NCI-H2029 (cell line): ENCODE measurements at regions not wholly inside any gene's neighbourhood (a gene's known extent, or its start where the extent isn't known, plus 50 kb on each side); places are given as distances from the start of the nearest gene placed in this dataset.
"Not testable (repeated sequence)": the region's sequence is repeated elsewhere in the genome, so short reads cannot be mapped to it uniquely, and the experiment has no call there.

ENCODE experiments used
- DNase-seq: peaks from one replicate; lab custom pipeline; 2025; lab: John Stamatoyannopoulos, UW

DNA sequence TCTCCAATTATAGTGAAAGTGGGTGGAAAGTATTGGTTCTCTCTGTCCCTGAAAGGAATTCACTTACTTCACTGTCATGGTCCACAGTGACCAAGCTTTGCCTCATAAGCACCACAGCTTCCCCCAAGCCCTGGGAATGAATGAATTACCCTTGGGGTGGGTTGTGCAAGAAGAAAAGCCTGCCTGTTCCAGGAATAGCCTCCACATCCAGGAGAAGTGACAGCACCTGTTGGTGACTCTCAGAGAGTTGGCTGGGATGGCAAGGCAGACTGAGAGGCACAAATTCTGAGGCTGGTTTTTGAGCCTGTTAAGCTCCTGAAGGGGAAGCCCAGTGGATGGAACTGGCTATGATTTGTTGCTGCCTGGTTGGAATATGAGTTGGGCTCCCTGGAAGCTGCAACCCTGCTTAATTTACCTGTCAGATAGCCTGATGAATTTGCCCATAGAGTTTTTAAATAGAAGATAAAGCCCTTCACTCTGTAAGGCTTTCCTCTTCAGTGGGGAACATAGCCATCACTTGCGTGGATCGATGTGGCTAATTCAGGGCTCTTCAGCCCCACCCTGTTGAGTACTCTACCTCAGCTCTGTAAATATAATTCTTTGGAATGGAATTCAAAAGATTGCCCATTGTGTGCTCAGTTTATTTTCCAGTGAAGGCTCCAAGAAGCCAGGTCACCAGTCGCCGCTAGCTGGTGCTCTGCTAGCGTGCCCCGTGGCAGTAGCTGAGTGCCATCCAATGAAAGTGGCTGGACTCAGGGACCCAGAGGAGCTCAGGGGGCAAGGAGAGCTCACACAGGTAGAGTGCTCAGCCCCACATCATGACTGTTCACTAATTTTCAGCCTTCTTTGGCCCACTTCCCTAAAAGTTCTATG lies 479.3 kb downstream of the IRS1 start:
- DNase-seq: no peak

DNA sequence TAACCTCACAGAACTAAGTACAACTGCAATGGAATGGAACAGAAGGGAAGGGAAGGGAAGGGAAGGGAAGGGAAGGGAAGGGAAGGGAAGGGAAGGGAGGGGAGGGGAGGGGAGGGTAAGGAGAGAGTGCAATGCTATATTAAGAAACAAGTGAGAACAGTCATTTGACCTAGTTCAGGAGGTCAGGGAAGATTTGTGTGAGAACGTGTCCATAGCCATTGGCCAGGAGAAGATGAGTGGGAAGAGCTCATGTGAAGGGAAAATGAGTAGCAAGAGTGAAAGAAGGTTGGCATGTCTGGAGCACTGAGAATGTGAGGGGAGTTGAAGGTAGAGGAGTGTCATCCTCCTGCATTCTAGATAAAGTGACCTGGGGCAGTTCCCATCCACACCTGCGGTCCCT lies 481.6 kb downstream of the IRS1 start:
- no peak for DNase-seq

DNA sequence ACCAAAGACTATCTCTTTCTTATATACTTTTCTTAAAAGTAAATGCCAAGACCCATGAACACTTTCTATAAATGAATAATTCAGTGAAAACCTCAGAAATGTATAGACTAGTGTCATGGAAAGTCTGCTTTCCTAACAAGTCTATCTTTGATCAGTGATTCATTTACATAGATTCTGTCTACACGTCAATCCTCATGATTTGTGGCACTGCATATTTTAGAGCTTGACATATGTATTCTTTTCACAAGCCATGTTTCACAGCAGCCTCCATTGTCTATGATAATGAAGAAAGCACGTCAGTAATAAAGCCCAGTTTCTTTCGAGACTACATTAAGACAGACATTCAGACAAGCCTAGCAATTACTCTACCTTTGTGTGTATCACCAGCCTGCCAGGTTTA lies 486.6 kb downstream of the IRS1 start:
- DNase-seq: no peak

DNA sequence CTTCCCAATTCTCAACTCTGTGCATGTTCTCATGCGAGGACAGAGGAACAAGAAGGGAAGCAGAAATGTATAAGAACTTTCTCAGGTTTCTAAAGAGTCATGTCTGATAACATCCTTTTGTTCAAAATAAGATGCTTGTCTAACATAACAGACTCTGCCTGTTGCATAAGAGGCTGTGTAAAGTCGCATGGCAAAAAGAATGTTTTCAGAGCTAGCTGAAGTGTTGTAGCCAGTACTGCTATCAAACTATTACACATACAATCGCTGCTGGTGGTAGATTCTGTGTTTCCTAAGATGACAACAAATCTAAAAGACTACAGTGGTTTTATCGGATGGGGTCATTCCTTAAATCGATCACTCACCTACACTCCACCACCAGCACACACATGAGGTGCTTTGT lies 487.5 kb downstream of the IRS1 start:
- no peak for DNase-seq

DNA sequence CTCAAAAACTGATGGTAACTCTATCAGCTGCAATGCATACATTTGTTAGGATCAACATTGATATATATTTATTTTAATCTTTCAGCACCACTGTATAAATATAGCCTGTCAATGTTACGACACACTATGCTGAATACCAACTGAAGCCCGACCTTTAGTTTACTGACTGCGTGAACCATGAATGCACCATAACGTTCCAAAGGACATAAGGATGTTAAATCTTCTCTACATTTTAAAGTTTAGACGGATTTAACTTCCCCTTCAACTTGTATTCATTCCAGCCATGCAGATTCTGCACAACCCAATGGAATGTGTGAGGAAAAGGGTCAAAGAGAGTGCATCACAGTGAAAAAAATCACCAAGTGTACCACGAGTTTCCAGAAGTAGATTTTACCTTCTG lies 489.5 kb downstream of the IRS1 start:
- DNase-seq: no peak

DNA sequence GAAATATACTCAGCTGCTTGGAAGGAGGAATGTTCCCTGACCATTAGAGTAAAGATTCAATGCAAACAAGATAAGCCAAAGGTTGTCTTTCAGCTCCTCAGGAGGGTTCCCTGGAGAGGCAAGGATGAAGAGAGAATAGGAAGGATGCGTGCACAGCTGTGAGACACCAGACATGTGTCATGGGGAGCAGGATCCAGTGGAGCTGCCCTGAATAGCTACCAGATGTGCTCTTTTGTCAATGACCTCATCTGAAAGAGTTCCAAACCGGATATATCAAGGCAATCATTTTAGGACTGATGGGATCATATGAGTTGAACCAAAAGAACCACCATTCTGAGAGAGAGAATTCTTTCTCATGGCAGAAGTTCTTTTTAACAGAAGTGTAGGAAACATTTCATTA lies 490.6 kb downstream of the IRS1 start:
- DNase-seq: no peak

DNA sequence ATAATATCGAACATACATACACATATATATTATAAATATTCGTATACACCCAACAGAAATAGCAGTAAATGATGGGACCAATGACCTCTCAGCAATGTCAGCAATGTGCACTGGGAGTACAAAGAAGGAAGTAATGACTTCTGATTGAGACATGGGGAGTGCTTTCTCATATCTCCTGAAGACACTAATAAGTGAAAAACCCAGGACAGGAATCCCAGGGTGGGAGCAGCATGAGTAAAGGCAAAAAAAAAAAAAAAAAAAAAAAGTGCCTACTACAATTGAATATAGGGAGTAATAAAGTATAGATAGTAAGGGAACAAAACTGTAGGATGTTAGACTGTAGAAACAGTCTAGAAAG lies 491.3 kb downstream of the IRS1 start:
- no peak for DNase-seq

DNA sequence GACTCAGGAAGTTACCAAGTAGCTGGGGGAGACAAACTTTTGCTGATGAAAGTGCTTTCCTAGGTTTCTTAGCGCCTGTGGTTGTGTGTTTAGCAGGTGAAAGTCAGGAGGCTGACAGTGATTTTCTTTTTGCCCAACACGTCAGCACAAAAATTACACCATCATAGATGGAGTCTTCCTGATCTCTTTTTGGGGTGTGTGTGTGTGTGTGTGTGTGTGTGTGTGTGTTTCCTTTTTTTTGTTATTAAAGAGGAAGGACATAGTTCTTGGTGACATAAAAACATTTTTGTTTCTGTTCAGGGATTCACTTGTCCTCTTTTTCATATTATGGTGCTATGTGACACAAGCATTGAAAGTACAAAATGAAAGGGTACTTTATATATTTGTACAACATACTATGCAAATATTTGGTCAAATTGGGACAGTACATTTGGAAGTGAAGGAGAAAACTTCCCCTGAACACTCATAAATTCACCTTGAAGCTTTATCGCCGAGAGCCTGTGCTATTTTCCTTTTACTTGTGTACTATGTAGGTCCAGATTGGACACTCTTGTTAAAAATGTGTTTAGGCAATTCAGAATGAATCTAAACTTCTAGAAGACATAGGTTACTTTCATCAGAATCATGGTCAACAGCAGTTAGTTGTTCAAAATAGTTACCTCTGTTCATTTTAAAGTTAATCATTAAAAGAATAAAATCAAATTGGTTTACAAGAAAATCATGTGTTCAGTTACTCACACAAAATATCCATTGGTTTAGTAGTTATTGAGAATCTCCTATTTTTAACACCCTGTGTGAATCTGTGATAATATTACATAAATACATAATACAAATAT lies 491.9 kb downstream of the IRS1 start:
- DNase-seq: no peak

DNA sequence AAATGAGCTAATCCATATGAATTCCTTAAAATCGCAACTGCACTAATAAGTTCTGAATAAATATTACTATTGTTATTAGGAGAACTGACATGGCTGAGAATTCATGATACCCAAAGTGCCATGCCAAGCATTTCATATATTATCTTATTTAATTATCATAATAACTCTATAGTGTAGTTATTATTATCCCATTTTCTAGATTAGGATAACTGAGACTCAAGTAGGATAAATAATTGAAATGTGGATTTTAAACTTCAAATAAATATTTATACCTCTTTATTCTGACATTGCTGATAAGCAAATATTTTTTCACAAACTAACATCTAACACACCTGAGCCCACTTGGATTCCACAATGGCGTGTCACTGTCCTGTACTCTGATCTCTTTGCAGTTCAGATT lies 492.7 kb downstream of the IRS1 start:
- no peak for DNase-seq

DNA sequence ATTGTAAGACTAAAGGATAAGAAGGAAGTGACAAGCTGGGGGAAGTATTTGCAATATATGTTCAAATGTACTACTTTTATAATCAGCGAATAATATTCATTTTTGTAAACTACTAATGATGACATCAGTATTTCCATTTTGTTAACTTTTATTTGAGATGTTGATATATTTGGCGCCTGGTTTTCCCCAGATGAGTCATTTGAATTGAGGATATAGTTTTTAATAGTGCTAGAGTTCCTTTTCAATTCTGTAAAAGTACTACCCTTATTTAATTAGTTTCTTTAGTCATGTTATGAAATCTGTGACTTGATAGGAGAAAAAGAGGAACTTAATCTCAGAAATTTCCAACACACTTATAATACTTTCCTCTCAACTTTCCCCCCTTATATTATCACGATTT lies 495.3 kb downstream of the IRS1 start:
- DNase-seq: no peak

DNA sequence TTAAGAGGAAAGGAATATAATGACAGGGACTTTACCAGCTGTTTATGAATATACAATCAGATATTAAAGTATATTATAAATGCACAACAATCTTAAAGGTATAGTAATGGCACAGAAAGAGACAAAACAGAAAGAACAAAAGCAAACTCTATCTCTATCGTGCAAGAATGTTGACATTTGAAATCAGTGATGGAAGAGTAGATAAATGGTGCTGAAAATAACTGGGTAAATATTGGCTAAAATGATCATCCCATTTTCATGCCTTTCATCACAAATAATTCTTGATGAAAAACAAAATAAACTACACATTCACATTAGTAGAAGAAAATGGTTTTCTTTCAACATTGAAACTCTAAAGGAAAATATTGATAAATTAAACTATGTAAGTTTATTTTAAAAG lies 495.9 kb downstream of the IRS1 start:
- no peak for DNase-seq

DNA sequence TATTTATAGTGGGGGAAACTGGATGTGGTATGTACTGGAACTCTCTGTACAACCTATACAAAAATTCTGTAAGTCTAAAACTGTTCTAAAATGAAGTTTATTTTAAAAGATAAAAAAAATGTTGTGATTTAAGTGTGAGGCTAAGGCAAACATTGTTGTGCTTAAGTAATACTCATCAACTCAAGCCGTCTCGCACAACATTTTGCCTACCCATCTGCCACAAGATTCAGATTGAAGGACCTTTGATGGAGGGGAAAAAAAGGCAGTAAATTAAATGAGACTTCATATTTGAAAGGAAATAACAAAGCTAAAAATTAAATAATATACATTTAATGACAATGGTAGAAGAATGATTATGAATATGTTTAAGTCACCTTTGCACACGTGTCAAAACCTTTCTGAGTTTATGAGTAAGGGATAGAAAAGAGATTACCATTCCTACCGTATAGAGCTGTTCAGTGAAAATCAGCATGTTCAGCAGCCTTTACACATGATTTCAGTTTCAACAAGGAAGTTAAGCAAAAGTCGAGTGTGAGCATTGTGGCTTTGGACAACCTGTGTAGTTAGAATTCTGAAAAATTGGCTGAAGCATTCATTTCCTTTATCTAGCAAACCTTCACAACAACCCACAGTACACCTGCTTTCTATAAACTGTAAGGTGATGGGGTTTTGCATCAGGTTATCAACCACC lies 499.3 kb downstream of the IRS1 start:
- DNase-seq: no peak

DNA sequence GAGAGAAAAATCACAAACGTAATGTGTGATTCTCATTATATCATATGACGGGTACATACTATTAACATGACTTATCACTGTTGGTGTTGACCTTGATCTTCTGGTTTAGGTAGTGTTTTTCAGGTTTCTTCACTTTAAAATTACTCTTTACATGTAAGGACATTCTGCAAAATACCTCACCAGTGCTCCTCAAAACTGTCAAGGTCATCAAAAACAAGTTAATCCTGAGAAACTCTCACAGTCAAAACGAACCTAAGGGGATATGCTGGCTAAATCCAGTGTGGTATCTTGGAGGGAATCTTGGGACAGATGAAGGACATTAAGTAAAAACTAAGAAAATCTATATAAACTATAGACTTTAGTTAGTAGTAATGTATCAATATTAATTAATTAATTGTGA lies 499.8 kb downstream of the IRS1 start:
- DNase-seq: no peak

DNA sequence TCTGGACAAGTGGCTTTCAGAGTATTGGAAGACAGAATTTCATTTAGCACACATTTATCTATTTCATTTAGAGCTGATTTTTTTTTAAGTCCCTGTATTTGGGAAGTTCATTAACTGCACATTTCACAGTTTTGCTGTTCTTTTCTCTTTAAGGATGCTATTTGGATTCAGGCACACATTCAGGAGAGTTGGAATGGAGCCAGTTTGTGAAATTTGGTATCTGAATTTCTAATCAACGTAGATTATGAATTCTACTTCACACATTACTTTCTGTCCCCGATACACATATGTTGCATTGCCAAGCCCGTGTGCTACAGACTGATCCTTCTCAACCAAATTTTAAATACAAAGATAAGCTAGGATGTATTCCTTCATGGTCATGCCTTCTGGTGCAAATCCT lies 503.9 kb downstream of the IRS1 start:
- no peak for DNase-seq

DNA sequence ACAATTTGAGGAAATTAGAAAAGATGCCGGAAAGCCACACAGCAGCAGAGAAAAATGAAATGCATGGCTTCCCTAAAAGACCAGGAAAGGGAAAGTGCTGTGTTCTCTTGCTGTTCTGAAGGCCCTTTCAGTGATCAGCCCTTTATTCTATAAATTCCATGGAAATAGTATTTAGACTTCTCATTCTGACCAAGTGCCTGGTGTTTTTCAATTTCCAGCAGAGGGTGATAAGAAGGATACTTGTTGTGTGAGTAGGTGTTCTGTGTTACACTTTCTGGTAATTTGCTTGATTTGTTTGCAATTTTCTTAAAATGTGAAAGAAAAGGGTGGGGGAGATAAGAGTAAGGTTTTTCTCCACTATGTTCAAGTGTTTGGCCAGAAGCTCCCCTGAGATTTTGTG lies 504.5 kb downstream of the IRS1 start:
- no peak for DNase-seq

DNA sequence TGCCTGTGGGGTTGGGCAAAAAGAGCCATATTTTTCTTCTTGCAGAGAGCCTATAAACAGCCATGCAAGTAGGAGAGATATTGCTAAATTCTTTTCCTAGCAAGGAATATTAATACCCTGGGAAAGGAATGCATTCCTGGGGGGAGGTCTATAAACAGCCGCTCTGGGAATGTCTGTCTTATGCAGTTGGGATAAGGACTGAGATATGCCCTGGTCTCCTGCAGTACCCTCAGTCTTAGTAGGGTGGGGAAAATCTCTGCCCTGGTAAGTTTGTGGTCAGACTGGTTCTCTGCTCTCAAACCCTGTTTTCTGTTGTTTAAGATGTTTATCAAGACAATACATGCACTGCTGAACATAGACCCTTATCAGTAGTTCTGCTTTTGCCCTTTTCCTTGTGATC lies 508.3 kb downstream of the IRS1 start:
- not testable (repeated sequence) for DNase-seq

DNA sequence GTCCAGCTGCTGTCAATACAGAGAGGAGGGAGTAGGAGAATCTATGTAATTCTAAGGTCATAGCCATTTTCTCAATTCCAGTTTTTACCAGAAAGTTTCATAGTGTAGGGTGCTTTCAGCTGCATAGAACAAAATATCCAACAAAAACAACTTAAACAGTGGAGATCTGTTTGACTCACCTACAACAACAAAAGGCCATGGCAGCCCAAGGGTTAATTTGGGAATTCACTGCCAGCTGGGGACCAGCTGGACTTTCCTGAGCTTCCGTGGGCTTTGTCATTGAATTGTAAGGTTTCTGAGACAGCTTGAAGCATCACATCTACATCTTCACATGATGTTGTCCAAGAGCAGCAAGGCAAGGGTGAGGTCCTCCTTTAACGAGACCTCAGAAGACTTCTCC lies 512.7 kb downstream of the IRS1 start:
- no peak for DNase-seq

DNA sequence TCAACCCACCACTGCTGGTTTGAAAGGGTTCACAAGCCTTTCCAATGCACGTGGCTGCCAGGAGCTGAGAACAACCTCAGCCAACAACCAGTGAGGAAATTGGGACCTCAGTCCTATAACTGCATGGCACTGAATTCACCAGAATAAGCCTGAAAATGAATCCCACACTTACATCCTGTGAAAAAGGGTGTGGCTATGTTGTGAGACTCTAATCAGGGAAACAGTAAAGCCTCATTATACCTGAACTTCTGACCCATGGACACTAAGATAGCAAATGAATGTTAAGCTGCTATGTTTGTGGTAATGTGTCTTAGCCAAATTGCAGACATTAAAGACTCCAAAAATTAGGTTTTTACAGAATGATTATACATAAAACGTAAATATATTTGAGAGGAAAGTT lies 515.8 kb downstream of the IRS1 start:
- DNase-seq: no peak

DNA sequence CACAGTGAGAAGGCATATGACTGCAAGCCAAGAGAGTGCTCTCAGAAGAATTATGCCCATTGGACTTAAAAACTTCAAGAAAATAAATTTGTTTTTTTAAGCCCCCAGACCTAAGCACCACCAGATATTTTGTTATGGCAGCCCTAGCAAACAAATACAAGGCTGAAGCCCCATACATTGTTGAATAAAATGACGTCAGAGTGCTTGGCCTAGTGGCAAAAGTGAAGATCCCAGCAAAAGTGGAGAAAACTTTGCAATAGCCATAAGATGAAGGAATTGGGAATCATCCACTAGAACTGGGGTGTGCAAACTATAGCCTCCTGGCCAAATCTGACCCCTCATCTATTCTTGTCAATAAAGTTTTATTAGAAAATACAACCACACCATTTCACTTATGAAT lies 517.5 kb downstream of the IRS1 start:
- no peak for DNase-seq

DNA sequence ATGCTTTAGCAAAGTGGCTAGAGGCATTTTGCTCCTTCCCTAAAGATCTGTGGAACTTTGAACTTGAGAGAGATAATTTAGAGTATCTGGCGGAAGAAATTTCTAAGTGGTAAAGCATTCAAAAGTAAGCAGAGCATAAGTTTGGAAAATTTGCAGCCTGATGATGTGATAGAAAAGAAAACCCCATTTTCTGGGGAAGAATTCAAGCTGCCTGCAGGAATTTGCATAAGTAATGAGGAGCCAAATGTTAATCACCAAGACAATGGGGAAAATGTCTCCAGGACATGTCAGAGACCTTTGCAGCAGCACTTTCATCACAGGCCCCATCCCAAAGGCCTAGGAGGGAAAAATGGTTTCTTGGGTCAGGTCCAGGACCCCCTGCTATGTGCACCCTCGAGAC lies 519.5 kb downstream of the IRS1 start:
- not testable (repeated sequence) for DNase-seq

DNA sequence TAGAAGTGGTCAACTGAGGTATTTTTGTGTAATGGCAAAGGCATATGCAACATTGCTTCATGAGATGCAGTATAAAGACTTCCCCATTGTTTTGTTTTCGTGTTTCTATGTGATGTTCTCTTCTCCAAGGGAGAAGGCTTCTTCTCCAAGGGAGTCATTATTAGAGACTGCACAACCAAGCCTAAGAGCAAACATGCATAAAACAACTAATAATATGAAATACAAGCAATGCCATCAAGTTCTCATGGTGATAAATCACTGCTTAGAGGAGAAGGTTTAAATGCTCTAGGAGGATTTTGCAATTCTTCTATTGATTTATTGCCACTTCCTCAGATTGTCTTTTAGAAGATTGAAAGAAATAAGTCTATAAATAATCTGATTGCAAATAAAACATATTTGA lies 524.4 kb downstream of the IRS1 start:
- no peak for DNase-seq

DNA sequence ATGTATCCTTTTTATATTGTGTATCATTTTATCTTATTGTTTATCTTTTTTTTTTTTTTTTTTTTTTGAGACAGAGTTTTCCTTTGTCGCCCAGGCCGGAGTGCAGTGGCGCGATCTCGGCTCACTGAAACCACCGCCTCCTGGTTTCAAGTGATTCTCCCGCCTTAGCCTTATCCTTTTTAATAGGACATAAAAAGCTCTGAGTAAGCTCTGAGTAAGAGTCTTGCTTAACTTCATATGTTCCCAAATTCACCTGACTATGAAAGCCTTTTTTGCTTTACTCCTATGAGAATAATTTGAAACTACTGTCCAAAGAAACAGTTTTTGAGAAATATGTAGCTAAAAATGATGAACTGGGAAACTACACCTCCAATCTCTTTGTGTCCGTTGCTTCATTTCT lies 525.5 kb downstream of the IRS1 start:
- DNase-seq: no peak

DNA sequence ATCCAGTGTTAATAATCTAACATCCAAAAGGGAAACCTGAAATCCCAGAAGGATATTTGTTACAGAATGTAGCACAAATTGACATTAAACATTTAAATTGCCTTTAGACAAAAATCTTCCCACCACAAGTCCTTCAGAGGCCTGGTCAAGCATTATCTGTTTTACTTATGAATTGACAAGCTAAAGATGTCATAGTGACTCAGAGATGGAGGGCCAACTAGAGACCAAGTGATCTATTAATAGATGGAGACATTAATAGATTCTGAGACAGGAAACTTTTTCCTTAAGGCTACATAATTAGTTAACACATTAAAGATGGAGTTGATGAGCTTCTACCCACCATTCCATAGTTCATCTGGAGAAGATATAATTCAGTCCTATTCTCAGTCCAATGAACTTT lies 526.2 kb downstream of the IRS1 start:
- DNase-seq: no peak
